Uterus (tissue), 3 donors: ENCODE measurements at regions not wholly inside any gene's neighbourhood (a gene's known extent, or its start where the extent isn't known, plus 50 kb on each side); places are given as distances from the start of the nearest gene placed in this dataset.

Source experiments
- DNase-seq, 2 donors: peaks; one replicate each; pipeline ENCODE4 v3.0.0-alpha.2; 2019 to 2020
- H3K27ac ChIP-seq, 2 donors: fragments of 200-600 bp; sonication (generic); 1 replicate in 1 of 2; 2 replicates in 1 of 2; pipeline ENCODE4 v1.5.1; 2016 to 2018
- H3K27me3 ChIP-seq, 2 donors: fragments of 200-600 bp; sonication (generic); one replicate each; pipeline ENCODE4 v1.5.1; 2018 to 2019; ENCODE audit warnings: control low read depth in 1 of 2
- H3K36me3 ChIP-seq, 2 donors: fragments of 200-600 bp; sonication (generic); one replicate each; pipeline ENCODE4 v1.5.1; 2019; ENCODE audit warnings: control low read depth in 1 of 2
- H3K4me1 ChIP-seq, 2 donors: fragments of 200-600 bp; sonication (generic); one replicate each; pipeline ENCODE4 v1.5.1; 2018 to 2019; ENCODE audit warnings: control low read depth in 1 of 2
- H3K4me3 ChIP-seq, 2 donors: fragments of 200-600 bp; sonication (generic); 1 replicate in 1 of 2; 2 replicates in 1 of 2; pipeline ENCODE4 v1.5.1; 2018 to 2019; ENCODE audit warnings: mild to moderate bottlenecking in 1 of 2
- H3K9me3 ChIP-seq, 2 donors: fragments of 200-600 bp; sonication (generic); one replicate each; pipeline ENCODE4 v1.5.1; 2019; ENCODE audit warnings: control low read depth in 1 of 2
- POLR2A ChIP-seq, 2 donors: fragments of 450-650 bp; IDR thresholded peaks; one replicate each; pipeline ENCODE4 v1.6.1; 2016; ENCODE audit warnings: antibody characterized with exemption in 2 of 2, mild to moderate bottlenecking in 1 of 2, moderate library complexity in 1 of 2
- intact Hi-C: fragments of 100-400 bp; cut with DNase I; formaldehyde crosslinking; loops from one replicate; pipeline ENCODE4 v1.15.1; 2023; ENCODE audit warnings: low total_unique reads
- TF ChIP-seq, protein P1 (sequence below), 4 experiments: fragments of 200-600 bp in 2 of 4; fragments of 450-650 bp in 2 of 4; sonication (generic) in 2 of 4; IDR thresholded peaks; one replicate each; pipeline ENCODE4 v1.5.1; 2016 to 2019; ENCODE audit warnings: antibody characterized with exemption in 4 of 4, mild to moderate bottlenecking in 2 of 4, moderate library complexity in 1 of 4
- donor health status: DM: yes; HTN: yes; CAD: no.

DNA sequence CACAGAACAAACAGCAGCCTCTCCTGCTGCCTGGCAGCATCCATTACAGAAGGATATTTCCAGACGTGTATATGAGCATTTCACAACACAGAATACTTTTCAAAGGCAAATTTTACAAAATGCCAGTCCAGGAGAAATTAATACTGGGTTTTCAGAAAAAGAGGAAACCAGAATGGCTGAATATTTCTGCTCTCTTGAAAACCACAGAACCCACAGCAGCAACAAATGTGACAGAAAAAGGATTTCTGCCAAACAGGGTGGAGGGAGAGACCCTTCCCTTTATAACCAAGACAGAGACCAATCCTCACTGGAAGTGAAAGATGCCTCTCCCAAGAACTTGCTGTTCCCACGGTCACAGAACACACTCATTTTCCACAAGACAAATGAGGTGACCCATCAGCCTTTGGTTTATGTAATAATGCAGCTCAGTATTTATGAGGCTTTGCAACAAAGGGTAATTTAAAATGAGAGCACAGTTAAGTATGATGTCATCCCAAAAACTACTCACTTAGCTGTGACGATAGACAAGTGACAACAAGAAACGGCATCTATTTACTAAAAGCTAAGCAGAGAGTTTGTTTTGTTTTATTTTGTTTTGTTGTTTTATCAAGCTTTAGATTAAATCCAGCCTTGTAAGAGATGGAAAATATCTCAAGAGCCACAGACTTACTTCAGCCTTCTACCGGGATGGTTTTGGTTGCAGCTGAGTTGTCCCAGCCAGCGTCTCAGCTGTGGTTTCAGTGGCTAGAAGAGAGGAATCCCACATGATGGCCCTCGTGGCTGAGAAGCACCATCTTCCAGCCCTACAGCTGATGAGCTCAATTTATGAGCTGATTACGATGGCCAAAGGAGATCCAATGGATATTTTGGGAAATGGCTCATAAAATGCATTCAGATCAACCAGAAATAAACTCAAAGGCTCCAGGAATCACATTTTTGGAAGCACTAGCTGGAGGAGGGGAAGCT is 249.3 kb upstream of the AGAP1 start:
- Histone ChIP-seq H3K27ac (peak overlapping the region in 1 of 2 donors; percentile 29), H3K36me3 (no peaks in the 10 kb centered on the region), H3K4me3 (no peak overlapping the region), H3K27me3 (no peaks in the 10 kb centered on the region), H3K4me1 (no peaks in the 10 kb centered on the region), H3K9me3 (no peaks in the 10 kb centered on the region)
- intact Hi-C loops = no loop called here
- TF ChIP-seq, protein P1, sequence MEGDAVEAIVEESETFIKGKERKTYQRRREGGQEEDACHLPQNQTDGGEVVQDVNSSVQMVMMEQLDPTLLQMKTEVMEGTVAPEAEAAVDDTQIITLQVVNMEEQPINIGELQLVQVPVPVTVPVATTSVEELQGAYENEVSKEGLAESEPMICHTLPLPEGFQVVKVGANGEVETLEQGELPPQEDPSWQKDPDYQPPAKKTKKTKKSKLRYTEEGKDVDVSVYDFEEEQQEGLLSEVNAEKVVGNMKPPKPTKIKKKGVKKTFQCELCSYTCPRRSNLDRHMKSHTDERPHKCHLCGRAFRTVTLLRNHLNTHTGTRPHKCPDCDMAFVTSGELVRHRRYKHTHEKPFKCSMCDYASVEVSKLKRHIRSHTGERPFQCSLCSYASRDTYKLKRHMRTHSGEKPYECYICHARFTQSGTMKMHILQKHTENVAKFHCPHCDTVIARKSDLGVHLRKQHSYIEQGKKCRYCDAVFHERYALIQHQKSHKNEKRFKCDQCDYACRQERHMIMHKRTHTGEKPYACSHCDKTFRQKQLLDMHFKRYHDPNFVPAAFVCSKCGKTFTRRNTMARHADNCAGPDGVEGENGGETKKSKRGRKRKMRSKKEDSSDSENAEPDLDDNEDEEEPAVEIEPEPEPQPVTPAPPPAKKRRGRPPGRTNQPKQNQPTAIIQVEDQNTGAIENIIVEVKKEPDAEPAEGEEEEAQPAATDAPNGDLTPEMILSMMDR (IDR thresholded peaks at IDR 0.05) = no peak
- no peak for TF ChIP-seq POLR2A (IDR thresholded peaks at IDR 0.05)
- DNase-seq = no peak

DNA sequence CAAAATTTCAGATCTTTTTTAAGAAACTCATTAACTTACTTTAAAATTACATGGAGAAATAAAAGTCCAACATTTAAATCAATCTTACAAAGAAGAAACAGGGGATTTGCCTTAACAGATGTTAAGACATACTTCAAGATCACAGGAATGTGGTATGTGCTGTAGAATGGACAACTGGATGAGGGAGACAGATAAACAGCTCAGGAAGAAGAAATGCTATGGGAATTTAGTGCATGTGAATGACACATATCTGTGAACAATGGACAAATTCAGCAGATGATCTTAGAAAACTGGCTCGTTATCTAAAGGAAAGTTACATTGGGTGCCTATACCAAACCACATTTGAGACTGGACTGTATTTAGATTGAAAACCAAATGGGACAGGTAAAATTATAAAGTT is 246.8 kb upstream of the AGAP1 start:
- TF ChIP-seq POLR2A (IDR thresholded peaks at IDR 0.05) = no peak
- TF ChIP-seq, protein P1 (IDR thresholded peaks at IDR 0.05) = no peak
- no peak for DNase-seq
- no peak overlapping the region for H3K4me3 ChIP-seq
- H3K36me3 ChIP-seq = no peaks in the 10 kb centered on the region
- H3K4me1 ChIP-seq = no peaks in the 10 kb centered on the region
- H3K27ac ChIP-seq = no peak overlapping the region
- intact Hi-C loops = no loop called here
- H3K27me3 ChIP-seq = no peaks in the 10 kb centered on the region
- no peaks in the 10 kb centered on the region for H3K9me3 ChIP-seq

DNA sequence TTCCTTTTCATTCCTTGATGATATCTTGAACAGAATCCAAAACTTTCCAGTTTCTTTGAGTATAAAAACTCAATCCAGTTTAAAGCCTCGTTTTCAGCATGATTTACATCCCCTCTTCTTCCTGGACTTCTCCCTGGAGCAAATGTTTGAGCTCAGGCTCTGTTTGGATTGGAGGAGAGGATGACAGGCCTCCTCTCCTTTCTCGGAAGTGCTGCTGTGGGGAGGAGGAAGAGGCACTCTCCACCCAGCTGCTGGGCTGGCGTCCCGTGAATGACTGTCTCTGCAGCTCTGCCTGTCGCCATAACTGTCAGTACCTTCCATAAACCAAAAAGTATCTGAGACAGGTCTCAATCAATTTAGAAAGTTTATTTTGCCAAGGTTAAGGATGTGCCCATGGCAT is 238.2 kb upstream of the AGAP1 start:
- DNase-seq = no peak
- TF ChIP-seq, protein P1 (IDR thresholded peaks at IDR 0.05) = no peak
- TF ChIP-seq POLR2A (IDR thresholded peaks at IDR 0.05) = no peak
- intact Hi-C loops = no loop called here

DNA sequence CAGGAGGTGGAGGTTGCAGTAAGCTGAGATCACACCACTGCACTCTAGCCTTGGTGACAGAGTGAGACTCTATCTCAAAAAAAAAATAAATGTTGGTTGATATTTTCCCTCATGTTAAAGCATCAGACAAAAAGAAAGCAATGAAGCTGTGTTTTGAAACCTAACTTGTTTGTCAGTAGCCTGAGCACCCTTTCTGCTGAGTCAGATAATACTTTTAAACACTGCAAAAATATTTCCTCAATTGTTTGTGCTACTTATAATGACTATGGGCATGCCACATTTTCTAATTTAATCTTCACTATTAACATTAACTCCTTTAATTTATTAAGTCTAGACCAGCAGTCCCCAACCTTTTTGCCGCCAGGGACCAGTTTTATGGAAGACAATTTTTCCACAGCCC is 236.3 kb upstream of the AGAP1 start:
- no peaks in the 10 kb centered on the region for H3K9me3 ChIP-seq
- H3K4me3 ChIP-seq = no peak overlapping the region
- no peaks in the 10 kb centered on the region for H3K4me1 ChIP-seq
- H3K36me3 ChIP-seq = no peaks in the 10 kb centered on the region
- no peak for DNase-seq
- H3K27me3 ChIP-seq = no peaks in the 10 kb centered on the region
- intact Hi-C loops = no loop called here
- H3K27ac ChIP-seq = no peak overlapping the region
- no peak for TF ChIP-seq POLR2A (IDR thresholded peaks at IDR 0.05)
- TF ChIP-seq, protein P1 (IDR thresholded peaks at IDR 0.05) = no peak

More for the DNA sequence above, 238.2 kb upstream of the AGAP1 start:
- Histone ChIP-seq H3K9me3 (no peaks in the 10 kb centered on the region), H3K27me3 (no peaks in the 10 kb centered on the region), H3K4me3 (no peak overlapping the region), H3K4me1 (no peaks in the 10 kb centered on the region), H3K27ac (no peak overlapping the region), H3K36me3 (no peaks in the 10 kb centered on the region)

DNA sequence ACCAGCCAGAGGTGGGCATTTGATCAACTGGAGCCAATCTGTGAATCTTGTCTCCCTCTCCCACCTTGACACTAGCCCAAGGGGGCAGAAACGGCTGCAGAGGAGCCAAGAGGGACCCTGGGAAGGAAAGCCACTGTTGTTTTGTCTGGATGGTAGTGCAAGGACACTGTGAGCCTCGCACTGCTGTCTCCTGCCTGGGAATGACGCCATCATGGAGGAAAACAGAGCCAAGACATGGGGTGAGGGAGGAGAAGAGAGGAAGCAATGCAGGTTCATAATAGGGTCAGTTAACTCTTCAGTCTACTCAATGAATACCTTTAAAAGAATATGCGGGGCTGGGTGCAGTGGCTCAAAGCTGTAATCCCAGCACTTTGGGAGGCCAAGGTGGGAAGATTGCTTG is 231.1 kb upstream of the AGAP1 start:
- Histone ChIP-seq H3K27me3 (no peaks in the 10 kb centered on the region), H3K36me3 (no peaks in the 10 kb centered on the region), H3K4me1 (no peaks in the 10 kb centered on the region), H3K9me3 (no peaks in the 10 kb centered on the region), H3K27ac (no peak overlapping the region), H3K4me3 (no peak overlapping the region)
- no peak for DNase-seq
- TF ChIP-seq POLR2A (IDR thresholded peaks at IDR 0.05) = no peak
- TF ChIP-seq, protein P1 (IDR thresholded peaks at IDR 0.05) = no peak
- intact Hi-C loops = no loop called here
